ENCODE measurements at regions not wholly inside any gene's neighbourhood (a gene's known extent, or its start where the extent isn't known, plus 50 kb on each side); places are given as distances from the start of the nearest gene placed in this dataset.

DNA sequence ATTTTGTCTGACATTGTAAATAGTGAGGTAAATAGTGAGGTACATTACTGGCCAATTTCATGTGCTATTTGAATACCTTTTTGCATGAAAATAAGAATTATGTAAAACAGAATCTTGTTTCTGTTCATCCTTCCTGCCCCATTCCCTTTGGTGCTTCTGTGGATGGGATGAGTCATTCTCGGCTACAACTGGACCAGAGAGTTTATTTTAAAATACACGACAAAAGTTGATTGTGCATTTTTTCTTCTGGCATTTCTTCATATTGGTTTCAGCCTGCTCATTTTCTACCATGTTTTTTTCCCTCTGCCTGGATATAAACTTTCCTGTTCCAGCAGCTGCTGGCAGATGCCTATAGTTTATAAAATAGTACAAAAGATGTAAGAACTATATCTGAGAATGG, 107.5 kb downstream of the CYSLTR2 start:
- no peak overlapping the region for H3K27ac Mint-ChIP-seq

GRCh38 chr13:48769107-48769704, 115.5 kb downstream of the CYSLTR2 start:
- ATAC-seq (replicated peaks in 1 of 2) (peak; percentile 84 to 97), DNase-seq (peak; percentile 80 to 87)
- Mint-ChIP-seq H3K27ac (no peak overlapping the region), H3K4me3 (peak overlapping the region in 1 of 2 donors; percentile 20), H3K36me3 (ENCODE audit: insufficient read depth in 2 of 2) (peaks cover 18 to 20% of the 10 kb centered on the region in 2 donors), H3K27me3 (ENCODE audit: low read depth) (peaks cover 11% of the 10 kb centered on the region), H3K4me1 (ENCODE audit: low read depth) (peaks cover 25% of the 10 kb centered on the region), H3K9me3 (peaks cover 7 to 11% of the 10 kb centered on the region in 2 donors)

More for the DNA sequence above, 107.5 kb downstream of the CYSLTR2 start:
- Mint-ChIP-seq H3K4me3 (no peak overlapping the region), H3K4me1 (ENCODE audit: low read depth) (no peaks in the 10 kb centered on the region), H3K9me3 (peaks cover 13 to 20% of the 10 kb centered on the region in 2 donors), H3K36me3 (ENCODE audit: insufficient read depth in 2 of 2) (peaks cover 19 to 22% of the 10 kb centered on the region in 2 donors), H3K27me3 (ENCODE audit: low read depth) (peaks cover 10% of the 10 kb centered on the region)
- ATAC-seq (replicated peaks in 1 of 2) (no peak), DNase-seq (no peak)

GRCh38 chr13:48770372-48770771, 116.6 kb downstream of the CYSLTR2 start:
- Mint-ChIP-seq H3K4me1 (ENCODE audit: low read depth) (peaks cover 33% of the 10 kb centered on the region), H3K36me3 (ENCODE audit: insufficient read depth in 2 of 2) (peaks cover 13 to 15% of the 10 kb centered on the region in 2 donors), H3K9me3 (peaks cover 6 to 8% of the 10 kb centered on the region in 2 donors), H3K4me3 (no peak overlapping the region), H3K27me3 (ENCODE audit: low read depth) (peaks cover 21% of the 10 kb centered on the region), H3K27ac (no peak overlapping the region)
- no peak for DNase-seq
- ATAC-seq (replicated peaks in 1 of 2): peak; percentile 49 to 80

- DNase-seq (no peak), ATAC-seq (replicated peaks in 1 of 2) (no peak)
- Mint-ChIP-seq H3K4me1 (ENCODE audit: low read depth) (peaks cover 33% of the 10 kb centered on the region), H3K9me3 (peaks cover 1% of the 10 kb centered on the region in 2 donors), H3K27me3 (ENCODE audit: low read depth) (peaks cover 31% of the 10 kb centered on the region), H3K36me3 (ENCODE audit: insufficient read depth in 2 of 2) (peaks cover 6 to 7% of the 10 kb centered on the region in 2 donors), H3K4me3 (no peak overlapping the region), H3K27ac (peak overlapping the region; percentile 13)
Measured at GRCh38 chr13:48772908-48773307, 119.2 kb downstream of the CYSLTR2 start.

- no peak for ATAC-seq (replicated peaks in 1 of 2)
- Mint-ChIP-seq H3K4me1 (ENCODE audit: low read depth) (peaks cover 33% of the 10 kb centered on the region), H3K9me3 (peaks cover 1% of the 10 kb centered on the region in 2 donors), H3K27me3 (ENCODE audit: low read depth) (peaks cover 33% of the 10 kb centered on the region), H3K4me3 (no peak overlapping the region), H3K27ac (no peak overlapping the region), H3K36me3 (ENCODE audit: insufficient read depth in 2 of 2) (peaks cover 4 to 5% of the 10 kb centered on the region in 2 donors)
- DNase-seq: no peak
Measured at GRCh38 chr13:48773531-48774275, 120.0 kb downstream of the CYSLTR2 start.

DNA sequence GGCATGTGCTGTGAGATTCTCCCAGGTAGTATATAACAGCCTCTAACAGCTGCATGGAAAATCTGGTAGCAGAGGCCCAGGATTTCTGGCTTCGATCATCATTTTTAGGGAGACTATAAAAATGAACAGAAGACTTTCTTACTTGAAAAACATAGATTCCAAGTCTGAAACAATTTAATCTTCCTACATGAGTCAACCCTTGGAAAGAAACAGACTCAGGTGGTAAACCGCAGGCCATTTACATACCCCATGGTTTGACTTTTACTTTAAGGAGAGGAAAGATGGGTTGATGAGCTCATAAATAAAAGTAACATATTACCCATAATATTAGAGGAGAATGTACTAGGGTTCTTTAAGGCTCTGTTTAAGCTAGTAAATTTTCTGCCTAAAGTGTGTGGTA, 121.6 kb downstream of the CYSLTR2 start:
- H3K9me3 Mint-ChIP-seq: peaks cover 5% of the 10 kb centered on the region in 2 donors
- ATAC-seq (replicated peaks in 1 of 2): no peak

DNA sequence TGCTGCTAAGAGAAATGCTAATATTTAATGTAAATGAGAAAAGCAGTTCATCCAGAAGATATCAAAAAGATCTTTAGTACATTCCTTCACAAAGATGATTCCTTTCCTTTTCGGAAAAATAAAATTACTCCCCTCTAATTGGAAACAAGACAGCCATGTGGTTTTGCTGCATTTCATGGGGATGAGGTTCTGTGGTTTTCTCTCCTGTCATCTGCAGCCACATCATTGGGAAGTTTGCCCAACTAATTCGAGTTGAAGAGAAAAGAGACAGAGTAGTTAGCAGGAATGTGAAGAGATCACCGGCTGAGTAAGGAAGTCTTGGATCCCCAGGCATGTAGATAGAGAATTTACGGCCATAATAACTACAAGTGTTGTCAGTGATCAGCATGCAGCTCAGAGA, 122.1 kb downstream of the CYSLTR2 start:
- Mint-ChIP-seq H3K36me3 (ENCODE audit: insufficient read depth in 2 of 2) (peaks cover 4 to 6% of the 10 kb centered on the region in 2 donors), H3K4me3 (no peak overlapping the region), H3K4me1 (ENCODE audit: low read depth) (peaks cover 14% of the 10 kb centered on the region), H3K9me3 (peaks cover 5% of the 10 kb centered on the region in 2 donors), H3K27me3 (ENCODE audit: low read depth) (peaks cover 36% of the 10 kb centered on the region), H3K27ac (no peak overlapping the region)
- ATAC-seq (replicated peaks in 1 of 2): no peak
- no peak for DNase-seq

More for the DNA sequence above, 121.6 kb downstream of the CYSLTR2 start:
- no peak for DNase-seq
- H3K4me3 Mint-ChIP-seq: no peak overlapping the region
- peaks cover 17% of the 10 kb centered on the region for H3K4me1 Mint-ChIP-seq (ENCODE audit: low read depth)
- peaks cover 36% of the 10 kb centered on the region for H3K27me3 Mint-ChIP-seq (ENCODE audit: low read depth)
- no peak overlapping the region for H3K27ac Mint-ChIP-seq
- peaks cover 4 to 5% of the 10 kb centered on the region in 2 donors for H3K36me3 Mint-ChIP-seq (ENCODE audit: insufficient read depth in 2 of 2)

DNA sequence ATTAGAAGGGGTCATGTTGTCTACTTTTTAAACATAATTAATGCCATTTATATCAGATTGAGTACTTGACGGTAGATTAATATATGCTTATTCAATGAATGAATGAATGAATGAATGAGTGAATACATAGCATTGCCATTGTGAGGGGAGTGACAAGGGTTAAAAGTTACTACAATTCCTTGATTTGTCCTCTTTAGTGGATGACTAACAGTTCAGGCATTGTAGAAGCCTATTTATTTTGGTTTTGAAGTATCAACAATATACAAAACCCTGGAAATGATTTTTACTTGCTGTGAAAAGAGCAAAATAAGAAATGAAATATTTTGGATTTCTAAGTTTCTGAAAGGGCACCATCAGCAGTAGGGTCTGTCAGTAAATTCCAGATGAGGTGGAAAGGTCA, 122.7 kb downstream of the CYSLTR2 start:
- peaks cover 14% of the 10 kb centered on the region for H3K4me1 Mint-ChIP-seq (ENCODE audit: low read depth)
- H3K36me3 Mint-ChIP-seq (ENCODE audit: insufficient read depth in 2 of 2): peaks cover 6 to 9% of the 10 kb centered on the region in 2 donors
- no peak overlapping the region for H3K27ac Mint-ChIP-seq
- ATAC-seq (replicated peaks in 1 of 2) (no peak), DNase-seq (no peak)
- H3K9me3 Mint-ChIP-seq: peaks cover 5% of the 10 kb centered on the region in 2 donors
- H3K4me3 Mint-ChIP-seq: no peak overlapping the region
- peaks cover 36% of the 10 kb centered on the region for H3K27me3 Mint-ChIP-seq (ENCODE audit: low read depth)

DNA sequence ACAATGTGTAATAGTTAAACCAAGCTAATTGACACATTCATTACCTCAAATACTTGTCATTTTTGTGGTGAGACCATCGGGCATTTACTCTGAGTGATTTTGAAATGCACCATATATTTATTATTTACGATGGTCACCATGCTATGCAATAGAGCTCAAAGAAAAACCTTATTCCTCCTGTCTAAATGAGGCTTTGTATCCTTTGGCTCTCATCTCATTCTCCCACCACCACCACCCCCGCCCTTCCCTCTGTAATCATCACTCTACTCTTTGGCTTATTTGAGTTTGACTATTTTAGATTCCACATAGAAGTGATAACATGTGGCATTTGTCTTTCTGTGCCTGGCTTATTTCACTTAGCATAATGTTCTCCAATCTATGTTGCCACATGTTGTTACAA, 124.9 kb downstream of the CYSLTR2 start:
- Mint-ChIP-seq H3K4me3 (no peak overlapping the region), H3K9me3 (peaks cover 5 to 7% of the 10 kb centered on the region in 2 donors), H3K4me1 (ENCODE audit: low read depth) (peaks cover 8% of the 10 kb centered on the region), H3K36me3 (ENCODE audit: insufficient read depth in 2 of 2) (peaks cover 6 to 11% of the 10 kb centered on the region in 2 donors), H3K27me3 (ENCODE audit: low read depth) (peaks cover 36% of the 10 kb centered on the region), H3K27ac (no peak overlapping the region)
- ATAC-seq (replicated peaks in 1 of 2) (no peak), DNase-seq (no peak)

DNA sequence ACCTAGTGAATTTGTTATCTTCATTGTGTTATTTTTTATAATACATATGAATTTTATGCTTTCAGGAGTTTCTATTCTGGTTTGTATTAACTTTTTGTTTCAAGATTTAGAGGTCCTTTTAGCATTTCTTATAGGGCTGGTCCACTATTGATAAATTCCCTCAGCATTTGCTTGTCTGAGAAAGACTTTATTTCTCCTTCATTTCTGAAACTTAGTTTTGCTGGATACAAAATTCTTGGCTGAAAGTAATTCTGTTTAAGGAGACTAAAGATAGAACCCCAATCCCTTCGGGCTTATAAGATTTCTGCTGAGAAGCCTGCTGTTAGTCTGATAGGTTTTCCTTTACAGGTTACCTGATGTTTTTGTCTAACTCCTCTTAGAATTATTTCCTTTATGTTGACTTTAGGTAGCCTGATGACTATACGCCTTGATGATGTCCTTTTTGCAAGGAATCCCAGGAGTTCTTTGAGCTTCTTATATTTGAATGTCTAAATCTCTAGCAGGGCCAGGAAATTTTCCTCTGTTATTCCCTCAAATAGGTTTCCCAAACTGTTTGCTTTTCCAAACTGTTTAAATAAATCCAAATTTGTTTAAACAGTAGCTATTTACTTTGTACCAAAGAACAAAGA, 127.1 kb downstream of the CYSLTR2 start:
- H3K9me3 Mint-ChIP-seq: peaks cover 4 to 7% of the 10 kb centered on the region in 2 donors
- ATAC-seq (replicated peaks in 1 of 2) (no peak), DNase-seq (no peak)
- no peaks in the 10 kb centered on the region for H3K4me1 Mint-ChIP-seq (ENCODE audit: low read depth)
- no peak overlapping the region for H3K27ac Mint-ChIP-seq
- peaks cover 6 to 11% of the 10 kb centered on the region in 2 donors for H3K36me3 Mint-ChIP-seq (ENCODE audit: insufficient read depth in 2 of 2)
- no peak overlapping the region for H3K4me3 Mint-ChIP-seq
- peaks cover 26% of the 10 kb centered on the region for H3K27me3 Mint-ChIP-seq (ENCODE audit: low read depth)

GRCh38 chr13:48782429-48782840, 128.7 kb downstream of the CYSLTR2 start:
- Mint-ChIP-seq H3K36me3 (ENCODE audit: insufficient read depth in 2 of 2) (peaks cover 6 to 11% of the 10 kb centered on the region in 2 donors), H3K27me3 (ENCODE audit: low read depth) (peaks cover 19% of the 10 kb centered on the region), H3K4me1 (ENCODE audit: low read depth) (no peaks in the 10 kb centered on the region), H3K27ac (no peak overlapping the region), H3K9me3 (peaks cover 4 to 7% of the 10 kb centered on the region in 2 donors), H3K4me3 (no peak overlapping the region)
- DNase-seq (no peak), ATAC-seq (replicated peaks in 1 of 2) (no peak)

- ATAC-seq (replicated peaks in 1 of 2) (no peak), DNase-seq (no peak)
- no peak overlapping the region for H3K27ac Mint-ChIP-seq
- H3K27me3 Mint-ChIP-seq (ENCODE audit: low read depth): peaks cover 13% of the 10 kb centered on the region
- H3K36me3 Mint-ChIP-seq (ENCODE audit: insufficient read depth in 2 of 2): peaks cover 6 to 11% of the 10 kb centered on the region in 2 donors
- H3K4me3 Mint-ChIP-seq: no peak overlapping the region
- peaks cover 4 to 7% of the 10 kb centered on the region in 2 donors for H3K9me3 Mint-ChIP-seq
- no peaks in the 10 kb centered on the region for H3K4me1 Mint-ChIP-seq (ENCODE audit: low read depth)
Measured at GRCh38 chr13:48783181-48783630, 129.5 kb downstream of the CYSLTR2 start.

DNA sequence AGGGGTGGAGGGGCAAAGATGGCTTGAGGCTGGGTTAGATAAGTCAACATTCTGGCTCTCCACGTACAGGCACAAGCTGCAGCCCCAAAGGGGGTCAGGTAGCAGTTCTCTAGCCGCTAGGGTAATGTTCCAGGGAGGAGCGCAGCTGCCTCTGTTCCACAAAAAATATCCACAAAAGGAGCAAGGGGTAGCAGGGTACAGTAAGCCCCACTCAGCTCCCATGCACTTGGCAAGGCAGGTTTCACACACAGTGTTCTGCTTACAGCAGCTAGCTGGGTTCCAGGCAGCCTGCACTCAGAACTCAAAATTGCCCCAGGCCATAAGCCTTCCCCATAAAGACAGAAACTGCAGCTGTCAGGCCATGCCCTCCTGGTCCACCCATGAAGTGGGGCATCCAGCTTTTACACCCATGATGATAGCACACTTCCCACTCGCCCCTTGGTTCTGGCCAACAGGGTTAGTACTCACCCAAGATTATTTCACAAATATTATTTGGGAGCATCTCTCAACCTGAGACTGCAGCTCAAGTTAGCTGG, 130.0 kb downstream of the CYSLTR2 start:
- H3K27me3 Mint-ChIP-seq (ENCODE audit: low read depth): peaks cover 12% of the 10 kb centered on the region
- DNase-seq (no peak), ATAC-seq (replicated peaks in 1 of 2) (no peak)
- H3K36me3 Mint-ChIP-seq (ENCODE audit: insufficient read depth in 2 of 2): peaks cover 6 to 11% of the 10 kb centered on the region in 2 donors
- H3K27ac Mint-ChIP-seq: no peak overlapping the region
- H3K4me3 Mint-ChIP-seq: no peak overlapping the region
- peaks cover 4 to 7% of the 10 kb centered on the region in 2 donors for H3K9me3 Mint-ChIP-seq
- H3K4me1 Mint-ChIP-seq (ENCODE audit: low read depth): no peaks in the 10 kb centered on the region
